Vagina (tissue), 2 donors: ENCODE measurements at regions not wholly inside any gene's neighbourhood (a gene's known extent, or its start where the extent isn't known, plus 50 kb on each side); places are given as distances from the start of the nearest gene placed in this dataset.

Experiments
- CTCF ChIP-seq, 3 experiments: fragments of 450-650 bp in 2 of 3; fragments of 200-600 bp in 1 of 3; sonication (generic) in 1 of 3; IDR thresholded peaks; one replicate each; pipeline ENCODE4 v1.5.1; 2017 to 2019; ENCODE audit warnings: antibody characterized with exemption in 3 of 3, mild to moderate bottlenecking in 2 of 3, moderate library complexity in 2 of 3
- POLR2AphosphoS5 ChIP-seq, 2 donors: sonication (generic); formaldehyde crosslinking; IDR thresholded peaks; one replicate each; pipeline ENCODE4 v1.9.0; 2017; ENCODE audit warnings: antibody characterized with exemption in 2 of 2, mild to moderate bottlenecking in 2 of 2, low read depth in 1 of 2; ENCODE audit not compliant: insufficient read depth in 1 of 2

GRCh38 chr2:145412155-145412554 is 892.2 kb upstream of the ZEB2 start:
- TF ChIP-seq CTCF (IDR thresholded peaks at IDR 0.05) (no peak), POLR2AphosphoS5 (IDR thresholded peaks at IDR 0.05; ENCODE audit: insufficient read depth in 1 of 2, low read depth in 1 of 2) (no peak)
